K562 (cell line): ENCODE measurements at regions not wholly inside any gene's neighbourhood (a gene's known extent, or its start where the extent isn't known, plus 50 kb on each side); places are given as distances from the start of the nearest gene placed in this dataset.

Experiments
- ATAC-seq: fragments of 200-7000 bp; cut with Tn5 transposase; 3 replicates; pipeline ENCODE4 v1.9.1; 2020; ENCODE audit warnings: moderate library complexity
- BruUV-seq: library from RNA; stranded (reverse); fragments of 400-500 nt; replicated peaks from 2 replicates; lab custom pipeline; 2021; lab: Mats Ljungman, UMichigan
- CTCF ChIA-PET: fragments of 300-600 bp; formaldehyde crosslinking; extraction: SDS; loops from one replicate; lab custom pipeline; 2021; ENCODE audit warnings: low intra/inter-chr PET ratio; lab: Yijun Ruan, JAX
- POLR2A ChIA-PET: fragments of 300-600, 350-650 bp; sonication (Branson Sonifier 250); formaldehyde crosslinking; extraction: SDS; loops from one replicate; lab custom pipeline; 2021; ENCODE audit warnings: antibody characterized with exemption, inconsistent platforms; lab: Yijun Ruan, JAX
- DNase-seq, 4 experiments: peaks; one replicate each; pipeline versions ENCODE4 v3.0.0 to v3.0.0-alpha.2; 2011 to 2018; ENCODE audit warnings: low spot score in 3 of 4, mixed read lengths in 3 of 4; ENCODE audit errors: extremely low read depth in 1 of 4
- FAIRE-seq: peaks from 2 replicates; lab custom pipeline; 2011; peaks lifted over from hg19 to GRCh38; lab: Jason Lieb, UNC
- H2AFZ ChIP-seq: 2 replicates; pipeline ENCODE4 v1.6.0; 2011; ENCODE audit warnings: low read depth, low read length, control low read depth, inconsistent platforms
- H3K27ac ChIP-seq: fragments of 200-600 bp; 3 replicates; pipeline ENCODE4 v1.8.0; 2011; ENCODE audit warnings: low read depth, mild to moderate bottlenecking, control low read depth, inconsistent platforms, low read length, moderate library complexity, mixed read lengths; ENCODE audit errors: extremely low read depth
- H3K27me3 ChIP-seq, 2 experiments: fragments of 300-600 bp in 1 of 2; 2 replicates in 1 of 2; 3 replicates in 1 of 2; pipeline versions ENCODE4 v1.6.0 to v1.8.0; 2011; ENCODE audit warnings: inconsistent platforms in 2 of 2, low read length in 2 of 2, mild to moderate bottlenecking in 1 of 2, mixed read lengths in 1 of 2, moderate library complexity in 1 of 2; ENCODE audit not compliant: control insufficient read depth in 2 of 2, insufficient read depth in 2 of 2
- H3K36me3 ChIP-seq: fragments of 300-600 bp; 3 replicates; pipeline ENCODE4 v1.8.0; 2011; ENCODE audit warnings: mild to moderate bottlenecking, low read length, inconsistent platforms; ENCODE audit not compliant: control insufficient read depth, insufficient read depth
- H3K4me1 ChIP-seq, 2 experiments: fragments of 200-600 bp in 1 of 2; replicated peaks in 1 of 2; 2 replicates in 1 of 2; 3 replicates in 1 of 2; pipeline versions ENCODE4 v1.5.1 to v1.8.0; 2011; ENCODE audit warnings: inconsistent platforms in 2 of 2, low read length in 2 of 2, mild to moderate bottlenecking in 1 of 2, mixed read lengths in 1 of 2, moderate library complexity in 1 of 2; ENCODE audit not compliant: control insufficient read depth in 2 of 2, insufficient read depth in 2 of 2
- H3K4me2 ChIP-seq: 2 replicates; pipeline ENCODE4 v1.6.1; 2011; ENCODE audit warnings: low read length, control low read depth, inconsistent platforms, mixed read lengths; ENCODE audit not compliant: insufficient read depth
- H3K4me3 ChIP-seq: fragments of 200-600 bp; sonication (generic), shearing (Covaris generic); 2 replicates; pipeline ENCODE4 v1.5.1; 2016; ENCODE audit warnings: control low read depth, inconsistent platforms
- H3K79me2 ChIP-seq: fragments of 200-600 bp; 3 replicates; pipeline ENCODE4 v1.8.0; 2011; ENCODE audit warnings: low read length, inconsistent platforms; ENCODE audit not compliant: control insufficient read depth, insufficient read depth
- H3K9ac ChIP-seq, 2 experiments: 2 replicates each; pipeline versions ENCODE4 v1.6.0 to v1.6.1; 2011; ENCODE audit warnings: low read depth in 2 of 2, low read length in 2 of 2, control low read depth in 1 of 2, inconsistent platforms in 1 of 2, mild to moderate bottlenecking in 1 of 2, mixed read lengths in 1 of 2; ENCODE audit not compliant: insufficient read depth in 1 of 2
- H3K9me1 ChIP-seq: one replicate; pipeline ENCODE4 v1.6.0; 2011; ENCODE audit warnings: inconsistent platforms, mild to moderate bottlenecking, low read length, moderate library complexity; ENCODE audit not compliant: control insufficient read depth, insufficient read depth
- H3K9me3 ChIP-seq: replicated peaks from 2 replicates; pipeline ENCODE4 v1.5.1; 2011; ENCODE audit warnings: low read depth, low read length, inconsistent platforms; ENCODE audit not compliant: control insufficient read depth, insufficient read depth
- H4K20me1 ChIP-seq: replicated peaks from 2 replicates; pipeline ENCODE4 v1.6.1; 2011; ENCODE audit warnings: low read length, inconsistent platforms, mixed read lengths; ENCODE audit not compliant: control insufficient read depth, insufficient read depth
- ARID2 ChIP-seq: fragments of 450-650 bp; IDR thresholded peaks from 2 replicates; pipeline ENCODE4 v1.6.1; 2017; ENCODE audit warnings: antibody characterized with exemption, mild to moderate bottlenecking
- E2F3 ChIP-seq: fragments of 250-450 bp; sonication (Bioruptor Pico); IDR thresholded peaks from 2 replicates; pipeline ENCODE4 v1.4.0; 2020; ENCODE audit warnings: mild to moderate bottlenecking
- HDAC2 ChIP-seq: fragments of 450-650 bp; IDR thresholded peaks from 2 replicates; pipeline ENCODE4 v1.6.1; 2016; ENCODE audit warnings: mild to moderate bottlenecking
- NONO ChIP-seq, 2 experiments: fragments of 200-400 bp in 1 of 2; fragments of 450-650 bp in 1 of 2; formaldehyde crosslinking in 1 of 2; IDR thresholded peaks; 2 replicates each; pipeline ENCODE4 v1.6.1; 2017; ENCODE audit warnings: low read depth in 2 of 2, mild to moderate bottlenecking in 2 of 2, moderate library complexity in 2 of 2, low read length in 1 of 2
- NR2C2 ChIP-seq, 2 experiments: fragments of 200-800 bp in 1 of 2; sonication (Bioruptor generic) in 1 of 2; sonication (generic) in 1 of 2; formaldehyde crosslinking in 1 of 2; IDR thresholded peaks; 2 replicates each; pipeline versions ENCODE4 v1.6.1 to v1.8.0; 2016 to 2022; ENCODE audit warnings: mild to moderate bottlenecking in 1 of 2, missing compliant biosample characterization in 1 of 2, missing genetic modification characterization in 1 of 2, missing genetic modification reagents in 1 of 2
- SRF ChIP-seq, 2 experiments: fragments of 250-450, 450-650 bp in 1 of 2; sonication (Bioruptor Pico) in 1 of 2; sonication (generic) in 1 of 2; formaldehyde crosslinking; IDR thresholded peaks; 2 replicates each; pipeline versions ENCODE4 v1.5.0 to v1.5.1; 2020 to 2022; ENCODE audit warnings: mild to moderate bottlenecking in 1 of 2, missing genetic modification reagents in 1 of 2
- SRSF7 ChIP-seq: fragments of 200-400 bp; formaldehyde crosslinking; optimal IDR thresholded peaks from 2 replicates; pipeline ENCODE3; 2017; ENCODE audit warnings: mild to moderate bottlenecking, low read depth, low read length
- ZBTB33 ChIP-seq: sonication (generic); formaldehyde crosslinking; IDR thresholded peaks from 2 replicates; pipeline ENCODE4 v1.8.1; 2023; ENCODE audit warnings: mild to moderate bottlenecking, missing genetic modification reagents
- ZNF239 ChIP-seq: fragments of 250-450 bp; sonication (Bioruptor Pico); IDR thresholded peaks from 2 replicates; pipeline ENCODE4 v1.4.0; 2020; ENCODE audit warnings: mild to moderate bottlenecking
- ZNF274 ChIP-seq: IDR thresholded peaks from 2 replicates; pipeline ENCODE4 v1.6.1; 2011; ENCODE audit warnings: low read depth, mild to moderate bottlenecking, low read length, moderate library complexity, borderline replicate concordance
- ZNF384 ChIP-seq: IDR thresholded peaks from 2 replicates; pipeline ENCODE4 v1.6.1; 2012; ENCODE audit warnings: low read depth, low read length, improper control_type of control experiment
- WGBS: fragments of 100-300 bp; shearing (Covaris generic); methylation state at CpG from one replicate; pipeline ENCODE4 v1.1.6; 2016; ENCODE audit warnings: low coverage, mixed read lengths; ENCODE audit not compliant: insufficient coverage; ENCODE audit errors: missing lambda C conversion rate; 5-methylcytosine and 5-hydroxymethylcytosine counted together
- in situ Hi-C: fragments of 300-500 bp; cut with MboI; formaldehyde crosslinking; loops from 4 replicates; pipeline ENCODE4 v1.15.0; 2018; ENCODE audit warnings: inconsistent platforms, mixed read lengths
- intact Hi-C: fragments of 100-400 bp; cut with micrococcal nuclease; formaldehyde crosslinking; loops from 2 replicates; pipeline ENCODE4 v1.14.2; 2022
- TF ChIP-seq, protein P1 (sequence below), 3 experiments: IDR thresholded peaks in 2 of 3; conservative IDR thresholded peaks in 1 of 3; 2 replicates each; pipeline ENCODE4 v1.5.1; 2011 to 2012; ENCODE audit warnings: low read length in 3 of 3, mild to moderate bottlenecking in 3 of 3, control low read depth in 2 of 3, improper control_type of control experiment in 1 of 3, inconsistent platforms in 1 of 3, low read depth in 1 of 3, mixed read lengths in 1 of 3, moderate library complexity in 1 of 3; ENCODE audit not compliant: insufficient read depth in 2 of 3
- TF ChIP-seq, protein P2 (sequence below): fragments of 450-650 bp; formaldehyde crosslinking; IDR thresholded peaks from 2 replicates; pipeline ENCODE4 v1.4.0; 2020; ENCODE audit warnings: mild to moderate bottlenecking
- TF ChIP-seq, protein P3 (sequence below): fragments of 450-650 bp; IDR thresholded peaks from 2 replicates; pipeline ENCODE4 v1.6.1; 2017; ENCODE audit warnings: antibody characterized with exemption, mild to moderate bottlenecking

- POLR2A ChIA-PET: no interaction called here
- FAIRE-seq (no peak), DNase-seq (no peak), ATAC-seq (no peak)
- no peaks in the 10 kb centered on the region for H4K20me1 ChIP-seq
- WGBS: no CpG with 5 or more reads among the region's 1 CpG
- intact Hi-C loops (no loop called here), in situ Hi-C loops (no loop called here)
- H3K4me3 ChIP-seq: no peak overlapping the region
- H3K4me2 ChIP-seq: no peak overlapping the region
- H2AFZ ChIP-seq: no peak overlapping the region
- no peaks in the 10 kb centered on the region for H3K4me1 ChIP-seq
- no TSS peak for BruUV-seq
- H3K9me1 ChIP-seq: no peaks in the 10 kb centered on the region
- CTCF ChIA-PET: no interaction called here
- H3K27ac ChIP-seq: no peak overlapping the region
- no peaks in the 10 kb centered on the region for H3K27me3 ChIP-seq
- no peaks in the 10 kb centered on the region for H3K36me3 ChIP-seq
- no peaks in the 10 kb centered on the region for H3K79me2 ChIP-seq
- H3K9ac ChIP-seq: no peak overlapping the region
- no peaks in the 10 kb centered on the region for H3K9me3 ChIP-seq
- TF ChIP-seq, protein P1, sequence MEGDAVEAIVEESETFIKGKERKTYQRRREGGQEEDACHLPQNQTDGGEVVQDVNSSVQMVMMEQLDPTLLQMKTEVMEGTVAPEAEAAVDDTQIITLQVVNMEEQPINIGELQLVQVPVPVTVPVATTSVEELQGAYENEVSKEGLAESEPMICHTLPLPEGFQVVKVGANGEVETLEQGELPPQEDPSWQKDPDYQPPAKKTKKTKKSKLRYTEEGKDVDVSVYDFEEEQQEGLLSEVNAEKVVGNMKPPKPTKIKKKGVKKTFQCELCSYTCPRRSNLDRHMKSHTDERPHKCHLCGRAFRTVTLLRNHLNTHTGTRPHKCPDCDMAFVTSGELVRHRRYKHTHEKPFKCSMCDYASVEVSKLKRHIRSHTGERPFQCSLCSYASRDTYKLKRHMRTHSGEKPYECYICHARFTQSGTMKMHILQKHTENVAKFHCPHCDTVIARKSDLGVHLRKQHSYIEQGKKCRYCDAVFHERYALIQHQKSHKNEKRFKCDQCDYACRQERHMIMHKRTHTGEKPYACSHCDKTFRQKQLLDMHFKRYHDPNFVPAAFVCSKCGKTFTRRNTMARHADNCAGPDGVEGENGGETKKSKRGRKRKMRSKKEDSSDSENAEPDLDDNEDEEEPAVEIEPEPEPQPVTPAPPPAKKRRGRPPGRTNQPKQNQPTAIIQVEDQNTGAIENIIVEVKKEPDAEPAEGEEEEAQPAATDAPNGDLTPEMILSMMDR (IDR thresholded peaks at IDR 0.05 in 2 of 3, conservative IDR thresholded peaks at IDR 0.05 in 1 of 3; ENCODE audit: insufficient read depth in 2 of 3, low read depth in 1 of 3, low read length in 3 of 3): no peak
- TF ChIP-seq NR2C2 (CRISPR knock-in tag; IDR thresholded peaks at IDR 0.05) (no peak), NR2C2 (tag; IDR thresholded peaks at IDR 0.05) (no peak), ZBTB33 (CRISPR knock-in tag) (no peak), ZNF274 (no peak), ARID2 (no peak), HDAC2 (no peak), SRSF7 (no peak), SRF (CRISPR knock-in tag; IDR thresholded peaks at IDR 0.05) (no peak), ZNF384 (no peak), ZNF239 (CRISPR knock-in tag) (no peak), E2F3 (CRISPR knock-in tag) (no peak), NONO (IDR thresholded peaks at IDR 0.05; ENCODE audit: low read depth in 2 of 2, low read length in 1 of 2) (no peak)
- TF ChIP-seq, protein P2, sequence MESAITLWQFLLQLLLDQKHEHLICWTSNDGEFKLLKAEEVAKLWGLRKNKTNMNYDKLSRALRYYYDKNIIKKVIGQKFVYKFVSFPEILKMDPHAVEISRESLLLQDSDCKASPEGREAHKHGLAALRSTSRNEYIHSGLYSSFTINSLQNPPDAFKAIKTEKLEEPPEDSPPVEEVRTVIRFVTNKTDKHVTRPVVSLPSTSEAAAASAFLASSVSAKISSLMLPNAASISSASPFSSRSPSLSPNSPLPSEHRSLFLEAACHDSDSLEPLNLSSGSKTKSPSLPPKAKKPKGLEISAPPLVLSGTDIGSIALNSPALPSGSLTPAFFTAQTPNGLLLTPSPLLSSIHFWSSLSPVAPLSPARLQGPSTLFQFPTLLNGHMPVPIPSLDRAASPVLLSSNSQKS (CRISPR knock-in tag): no peak
- TF ChIP-seq, protein P3, sequence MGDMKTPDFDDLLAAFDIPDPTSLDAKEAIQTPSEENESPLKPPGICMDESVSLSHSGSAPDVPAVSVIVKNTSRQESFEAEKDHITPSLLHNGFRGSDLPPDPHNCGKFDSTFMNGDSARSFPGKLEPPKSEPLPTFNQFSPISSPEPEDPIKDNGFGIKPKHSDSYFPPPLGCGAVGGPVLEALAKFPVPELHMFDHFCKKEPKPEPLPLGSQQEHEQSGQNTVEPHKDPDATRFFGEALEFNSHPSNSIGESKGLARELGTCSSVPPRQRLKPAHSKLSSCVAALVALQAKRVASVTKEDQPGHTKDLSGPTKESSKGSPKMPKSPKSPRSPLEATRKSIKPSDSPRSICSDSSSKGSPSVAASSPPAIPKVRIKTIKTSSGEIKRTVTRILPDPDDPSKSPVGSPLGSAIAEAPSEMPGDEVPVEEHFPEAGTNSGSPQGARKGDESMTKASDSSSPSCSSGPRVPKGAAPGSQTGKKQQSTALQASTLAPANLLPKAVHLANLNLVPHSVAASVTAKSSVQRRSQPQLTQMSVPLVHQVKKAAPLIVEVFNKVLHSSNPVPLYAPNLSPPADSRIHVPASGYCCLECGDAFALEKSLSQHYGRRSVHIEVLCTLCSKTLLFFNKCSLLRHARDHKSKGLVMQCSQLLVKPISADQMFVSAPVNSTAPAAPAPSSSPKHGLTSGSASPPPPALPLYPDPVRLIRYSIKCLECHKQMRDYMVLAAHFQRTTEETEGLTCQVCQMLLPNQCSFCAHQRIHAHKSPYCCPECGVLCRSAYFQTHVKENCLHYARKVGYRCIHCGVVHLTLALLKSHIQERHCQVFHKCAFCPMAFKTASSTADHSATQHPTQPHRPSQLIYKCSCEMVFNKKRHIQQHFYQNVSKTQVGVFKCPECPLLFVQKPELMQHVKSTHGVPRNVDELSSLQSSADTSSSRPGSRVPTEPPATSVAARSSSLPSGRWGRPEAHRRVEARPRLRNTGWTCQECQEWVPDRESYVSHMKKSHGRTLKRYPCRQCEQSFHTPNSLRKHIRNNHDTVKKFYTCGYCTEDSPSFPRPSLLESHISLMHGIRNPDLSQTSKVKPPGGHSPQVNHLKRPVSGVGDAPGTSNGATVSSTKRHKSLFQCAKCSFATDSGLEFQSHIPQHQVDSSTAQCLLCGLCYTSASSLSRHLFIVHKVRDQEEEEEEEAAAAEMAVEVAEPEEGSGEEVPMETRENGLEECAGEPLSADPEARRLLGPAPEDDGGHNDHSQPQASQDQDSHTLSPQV: no peak
Observed at GRCh38 chr14:42407153-42407552, 800.5 kb downstream of the LRFN5 start.
